ENCODE measurements at regions not wholly inside any gene's neighbourhood (a gene's known extent, or its start where the extent isn't known, plus 50 kb on each side); places are given as distances from the start of the nearest gene placed in this dataset.
"Not testable (repeated sequence)": the region's sequence is repeated elsewhere in the genome, so short reads cannot be mapped to it uniquely, and the experiment has no call there.

DNA sequence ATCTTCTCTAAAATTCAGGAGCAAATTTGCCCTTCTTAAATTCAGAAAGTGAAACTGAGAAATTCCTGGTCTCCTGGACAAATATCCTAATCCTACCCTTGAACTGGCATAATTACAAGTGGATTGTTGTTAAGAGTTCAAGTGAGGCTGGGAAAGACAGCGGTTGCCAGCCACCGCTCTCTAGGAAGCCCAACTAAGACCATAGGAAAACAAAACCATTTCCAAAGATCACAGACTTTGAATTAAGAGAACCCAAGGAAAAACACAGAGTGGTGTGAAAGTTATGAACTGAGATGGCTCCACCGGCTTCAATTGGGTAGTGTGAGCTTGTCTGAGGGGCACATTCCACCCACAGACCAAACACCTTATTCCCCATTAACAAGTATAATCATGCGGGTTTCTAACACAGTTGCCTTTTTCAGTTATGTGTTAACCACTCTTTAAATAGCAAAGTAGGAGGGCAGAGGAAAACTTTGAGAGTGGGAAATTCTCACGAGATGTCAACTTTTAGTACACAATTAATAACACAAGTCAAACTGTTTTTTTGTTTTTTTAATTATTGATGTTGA, 1628.8 kb upstream of the SEL1L start:
- no peak for DNase-seq (ENCODE audit: low read depth, low spot score)

DNA sequence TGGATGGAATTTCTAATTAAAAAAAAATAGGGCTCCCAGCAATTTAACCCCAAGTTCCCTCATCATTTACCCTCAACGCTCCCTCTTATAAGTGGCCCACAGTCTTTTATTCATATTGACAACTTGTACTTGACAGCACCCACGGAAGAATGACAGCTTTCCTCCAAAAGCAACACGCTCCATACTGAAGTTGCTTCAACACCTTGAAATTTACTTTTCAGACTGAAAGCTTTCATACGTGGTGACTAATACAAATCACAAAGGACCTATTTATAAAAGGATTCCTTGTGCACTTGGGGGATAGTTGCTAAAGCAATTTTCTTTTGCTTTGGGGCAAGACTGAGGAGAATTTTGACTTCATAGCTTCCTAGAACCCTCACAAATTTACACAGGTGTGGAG, 1629.4 kb upstream of the SEL1L start:
- no peak for DNase-seq (ENCODE audit: low read depth, low spot score)

DNA sequence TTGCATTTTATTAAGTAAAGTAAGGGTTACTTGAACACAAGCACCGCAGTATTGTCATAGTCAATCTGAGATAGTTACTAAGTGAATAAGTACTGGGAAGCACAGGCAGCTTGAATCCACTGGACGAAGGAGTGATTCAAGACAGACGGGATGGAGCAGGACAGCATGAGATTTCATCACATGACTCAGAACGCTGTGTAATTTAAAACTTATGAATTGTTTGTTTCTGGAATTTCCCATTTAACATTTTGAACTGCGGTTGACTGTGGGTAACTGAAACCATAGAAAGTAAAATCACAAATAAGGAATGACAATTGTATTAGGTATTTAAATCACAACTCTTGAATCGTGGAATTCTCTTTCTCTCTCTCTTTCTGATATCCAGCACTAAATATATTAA, 1630.4 kb upstream of the SEL1L start:
- no peak for DNase-seq (ENCODE audit: low read depth, low spot score)

DNA sequence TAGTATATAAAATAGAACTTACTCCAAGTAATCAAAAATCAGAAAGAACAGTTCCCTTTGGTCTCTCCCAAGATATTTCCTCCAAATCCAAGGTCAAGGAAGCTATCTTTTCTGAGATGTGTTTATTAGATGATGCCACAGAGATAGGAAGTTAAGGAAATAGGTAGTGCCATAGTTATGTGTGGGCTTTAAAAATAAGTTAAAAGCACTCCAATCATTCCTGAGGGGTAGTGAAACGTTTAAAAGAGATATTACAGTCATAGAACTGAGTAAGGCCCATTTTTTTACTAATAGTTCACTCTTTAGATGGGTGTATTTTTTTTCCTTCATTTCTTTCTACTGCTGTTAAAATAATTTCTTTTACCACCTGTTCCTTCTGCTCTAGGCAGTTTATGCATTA, 1630.9 kb upstream of the SEL1L start:
- DNase-seq (ENCODE audit: low read depth, low spot score) = no peak

DNA sequence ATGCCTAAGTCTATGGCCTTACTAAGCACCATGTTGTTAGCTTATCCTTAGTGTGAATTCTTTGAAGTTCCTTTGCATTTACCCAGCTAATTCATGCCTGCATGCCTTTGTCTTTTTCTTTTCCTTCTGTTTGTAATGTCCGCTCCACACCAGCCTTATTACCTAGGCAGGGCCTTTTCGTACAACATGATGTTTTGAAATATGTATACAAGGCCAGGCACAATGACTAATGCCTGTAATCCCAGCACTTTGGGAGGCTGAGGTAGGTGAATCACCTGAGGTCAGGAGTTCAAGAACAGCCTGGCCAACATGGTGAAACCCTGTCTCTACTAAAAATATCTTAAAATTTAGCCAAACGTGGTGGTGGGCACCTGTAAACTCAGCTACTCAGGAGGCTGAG, 1636.5 kb upstream of the SEL1L start:
- DNase-seq (ENCODE audit: low read depth, low spot score) = no peak

DNA sequence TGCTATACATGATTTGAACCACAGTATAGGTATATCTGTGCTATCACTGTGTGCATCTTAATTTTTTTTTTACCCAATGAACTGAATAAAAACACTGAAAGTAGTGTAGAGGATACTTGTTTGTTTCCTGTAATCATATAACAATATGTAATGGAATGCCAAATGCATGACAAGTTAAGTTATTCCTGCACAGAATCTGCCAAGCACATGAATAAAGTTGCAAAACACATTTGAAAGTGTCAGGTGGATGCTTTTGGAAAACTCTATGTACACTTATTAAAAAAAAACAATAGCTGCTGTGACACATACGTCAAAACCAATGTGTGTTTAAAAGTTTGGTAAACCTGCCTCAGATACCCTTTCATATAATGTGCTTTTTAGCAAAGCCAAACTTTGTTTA, 1638.1 kb upstream of the SEL1L start:
- no peak for DNase-seq (ENCODE audit: low read depth, low spot score)

DNA sequence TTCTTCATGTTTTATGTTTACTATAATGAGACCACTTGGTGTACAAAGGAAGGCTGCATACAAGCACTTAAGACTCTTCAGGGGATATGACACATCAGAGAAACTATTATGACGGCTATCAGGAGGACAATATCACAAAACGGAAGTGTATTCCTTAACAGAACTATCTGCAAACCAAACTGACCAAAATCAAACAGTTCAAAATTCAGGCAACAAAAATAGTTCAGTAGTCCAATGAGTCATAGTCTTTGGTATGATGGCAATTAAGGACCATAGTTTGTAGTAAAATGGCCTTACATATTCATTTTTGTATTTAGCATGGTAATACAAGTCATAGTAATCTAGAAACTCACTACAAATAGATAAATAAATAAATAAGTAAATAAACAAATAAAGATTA, 1638.7 kb upstream of the SEL1L start:
- no peak for DNase-seq (ENCODE audit: low read depth, low spot score)

DNA sequence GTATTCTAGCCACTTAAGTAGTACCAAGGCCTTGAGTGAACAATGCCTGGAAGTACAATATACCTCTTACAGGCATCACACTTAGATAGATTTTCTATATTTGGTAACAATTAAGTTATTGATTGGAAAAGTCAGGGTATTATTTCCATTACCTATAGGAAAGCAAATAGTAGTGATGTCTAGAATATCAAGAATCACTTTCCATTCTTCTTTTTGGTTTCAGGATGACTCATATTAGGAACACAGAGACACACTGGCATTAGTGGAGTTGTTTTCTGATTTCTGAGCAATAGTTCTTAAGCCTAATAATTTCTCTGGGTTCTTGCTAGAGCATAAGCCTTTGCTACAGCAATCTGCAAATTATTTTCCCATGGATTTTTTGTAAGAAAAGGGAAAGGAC, 1640.0 kb upstream of the SEL1L start:
- DNase-seq (ENCODE audit: low read depth, low spot score) = no peak

DNA sequence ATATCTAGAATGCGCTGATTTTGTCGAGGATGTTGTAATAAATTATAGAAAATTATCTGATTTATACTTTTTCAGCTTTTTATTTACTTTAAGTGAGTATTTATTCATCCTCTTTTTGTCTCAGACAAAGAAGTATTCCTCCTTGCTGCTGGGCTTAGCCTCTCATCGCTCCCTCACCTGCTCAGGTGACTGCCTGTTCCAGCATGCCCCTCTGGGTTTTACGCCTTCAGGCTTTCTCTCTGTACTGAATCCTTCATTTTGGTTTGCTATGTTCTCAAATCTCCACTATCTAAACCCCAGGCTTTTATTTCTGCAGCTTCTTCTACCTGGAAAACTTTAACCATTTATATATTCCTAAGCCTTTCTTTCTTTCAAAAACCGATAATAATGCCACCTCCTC, 1650.9 kb upstream of the SEL1L start:
- DNase-seq (ENCODE audit: low read depth, low spot score) = no peak

DNA sequence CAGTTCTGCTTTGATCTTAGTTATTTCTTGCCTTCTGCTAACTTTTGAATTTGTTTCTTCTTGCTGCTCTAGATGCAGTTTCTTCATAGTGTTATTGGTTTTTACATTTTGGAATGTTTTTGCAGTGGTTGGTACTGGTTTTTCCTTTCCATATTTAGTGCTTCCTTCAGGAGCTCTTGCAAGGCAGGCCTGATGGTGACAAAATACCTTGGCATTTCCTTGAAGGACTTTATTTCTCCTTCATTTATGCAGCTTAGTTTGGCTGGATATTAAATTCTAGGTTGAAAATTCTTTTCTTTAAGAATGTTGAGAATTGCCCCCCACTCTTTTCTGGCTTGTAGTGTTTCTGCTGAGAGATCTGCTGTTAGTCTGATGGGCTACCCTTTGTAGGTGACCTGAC, 1654.7 kb upstream of the SEL1L start:
- not testable (repeated sequence) for DNase-seq (ENCODE audit: low read depth, low spot score)

DNA sequence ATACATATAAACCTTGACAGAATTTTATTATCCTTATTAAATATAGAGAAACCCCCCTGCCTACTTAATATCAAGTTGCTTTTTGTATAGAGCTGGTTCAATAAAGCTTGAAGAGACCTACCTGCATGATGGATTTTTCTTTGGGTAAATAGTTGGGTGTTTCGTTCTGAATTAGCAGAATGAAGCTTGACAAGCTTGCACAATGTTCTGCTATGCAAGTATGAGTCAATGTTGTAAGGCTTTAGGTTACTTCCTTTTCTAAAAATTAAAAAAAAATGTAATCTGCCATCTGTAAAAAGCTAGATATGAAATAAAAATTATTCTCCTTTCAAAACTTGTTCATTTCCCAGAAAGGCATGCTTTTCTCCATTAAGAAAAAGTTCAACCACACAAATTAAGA, 1662.6 kb upstream of the SEL1L start:
- DNase-seq (ENCODE audit: low read depth, low spot score) = no peak

DNA sequence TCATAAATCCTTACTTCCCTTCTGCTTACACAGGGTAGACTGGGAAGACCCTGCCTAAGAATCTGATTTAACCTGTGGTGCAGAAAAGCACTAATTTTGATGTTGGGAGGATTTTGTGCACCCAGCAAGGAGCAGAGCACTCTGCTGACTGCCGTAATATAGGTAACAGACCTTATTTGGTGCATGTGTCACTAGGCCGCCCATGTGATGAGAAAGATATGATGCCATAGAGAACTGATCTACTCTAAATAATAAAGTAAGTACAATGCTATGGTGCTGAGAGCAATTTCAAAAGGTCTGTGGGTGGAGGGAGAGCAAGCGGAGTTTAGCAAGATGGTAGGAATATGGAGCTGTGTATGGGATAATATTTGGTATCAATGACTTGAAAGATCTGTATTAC, 1663.6 kb upstream of the SEL1L start:
- DNase-seq (ENCODE audit: low read depth, low spot score) = no peak

DNA sequence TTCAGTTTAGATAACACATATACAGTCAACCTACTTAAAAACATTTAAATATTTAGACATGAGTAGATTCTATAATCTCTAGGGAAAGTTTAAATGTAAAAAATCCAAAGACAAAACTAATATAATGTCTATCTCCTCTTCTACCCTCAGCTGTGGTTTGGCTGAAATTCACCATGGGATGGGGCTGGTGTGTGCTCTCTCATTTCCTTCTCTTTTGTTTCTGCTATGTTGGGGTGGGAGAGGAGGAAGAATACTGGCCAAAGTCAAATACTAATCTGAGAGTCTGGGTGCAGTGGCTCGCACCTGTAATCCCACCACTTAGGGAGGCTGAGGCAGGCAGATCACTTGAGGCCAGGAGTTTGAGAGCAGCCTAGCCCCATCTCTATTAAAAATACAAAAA, 1673.9 kb upstream of the SEL1L start:
- no peak for DNase-seq (ENCODE audit: low read depth, low spot score)

DNA sequence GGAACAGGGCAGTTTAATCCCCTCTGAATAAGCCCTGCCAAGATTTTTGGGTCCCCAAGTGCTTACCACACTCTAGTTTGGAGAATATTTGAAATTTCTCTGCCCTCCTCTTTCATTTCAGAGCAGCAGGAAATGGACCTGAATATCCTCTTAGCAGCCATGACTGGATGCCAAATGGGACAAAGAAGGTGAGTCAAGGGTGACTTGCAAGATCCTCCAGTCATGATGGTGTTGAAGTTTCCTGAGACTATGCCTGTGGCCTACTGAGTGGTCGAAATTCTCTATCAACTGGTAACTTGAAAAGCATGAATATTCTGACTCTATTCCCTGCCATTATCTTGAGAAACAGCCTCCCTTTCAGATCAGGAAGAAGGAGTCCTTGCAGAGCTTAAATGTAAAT, 1674.7 kb upstream of the SEL1L start:
- DNase-seq (ENCODE audit: low read depth, low spot score) = no peak

DNA sequence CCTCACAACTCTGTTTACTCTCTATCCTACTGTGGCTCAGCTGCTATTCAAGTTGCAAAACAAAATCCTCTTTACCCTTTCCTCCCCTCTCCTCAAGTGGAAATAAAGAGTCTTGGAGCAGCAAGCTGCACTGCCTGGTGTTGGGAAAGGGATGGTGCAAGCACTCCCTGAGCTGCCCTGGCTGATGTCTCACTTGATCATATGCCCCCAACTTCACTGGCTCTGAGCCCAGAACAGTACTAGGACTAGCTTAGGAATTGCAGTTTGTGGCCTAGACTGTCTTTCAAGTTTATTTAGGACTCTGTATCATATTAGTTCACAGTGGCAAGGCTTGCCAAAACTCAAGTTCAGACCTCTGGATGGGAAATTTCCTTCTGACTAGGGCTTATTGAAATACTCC, 1683.8 kb upstream of the SEL1L start:
- no peak for DNase-seq (ENCODE audit: low read depth, low spot score)

DNA sequence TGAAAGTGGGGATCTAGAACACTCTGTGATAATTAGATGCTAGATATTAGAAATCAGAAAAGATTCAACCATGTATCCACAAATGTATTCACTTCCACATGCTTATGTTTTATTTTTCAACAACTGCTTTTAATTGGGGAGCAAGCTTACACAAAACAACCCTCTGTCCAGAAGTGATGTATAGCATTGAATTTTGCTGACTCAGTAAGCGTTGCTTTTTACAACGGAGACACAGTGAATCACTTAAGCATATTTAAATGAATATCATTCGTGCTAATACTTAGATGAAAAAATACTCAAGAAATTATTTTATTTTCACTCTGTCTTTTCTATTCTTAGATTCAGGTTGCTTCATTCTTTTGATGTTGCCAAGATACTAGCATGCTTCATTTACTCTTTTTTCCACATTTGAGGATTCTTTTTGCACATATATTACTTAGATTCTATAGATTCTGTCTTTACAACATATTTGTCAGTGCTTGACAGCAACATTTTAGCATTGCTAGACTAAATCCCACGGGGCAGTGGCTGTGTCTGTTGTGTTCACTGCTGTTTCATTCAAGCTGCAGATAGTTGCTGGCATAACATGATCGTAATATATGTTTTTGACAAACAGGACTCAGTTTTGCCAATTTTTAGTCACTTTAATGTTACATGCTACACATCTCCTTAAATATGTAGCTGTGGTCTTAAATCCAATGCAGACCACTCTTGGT, 1714.4 kb upstream of the SEL1L start:
- DNase-seq (ENCODE audit: low read depth, low spot score) = no peak

DNA sequence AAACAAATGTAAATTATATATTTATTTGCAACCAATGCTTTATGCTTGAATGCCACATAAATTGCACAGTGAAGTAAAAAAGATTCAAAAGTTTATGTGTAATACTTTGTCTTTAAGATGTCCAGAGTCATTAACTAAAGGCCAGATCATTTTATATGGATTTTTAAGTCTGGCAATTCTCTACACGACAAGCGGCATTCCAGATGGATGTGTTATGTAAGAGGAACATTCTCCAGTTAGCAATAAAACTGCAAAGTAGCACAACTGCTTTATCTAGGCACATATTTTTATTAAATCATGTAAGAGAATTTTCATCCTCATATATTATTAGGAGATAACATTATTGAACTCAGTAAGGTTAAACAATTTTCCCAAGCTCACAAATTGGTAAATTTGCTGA, 1717.7 kb upstream of the SEL1L start:
- no peak for DNase-seq (ENCODE audit: low read depth, low spot score)

DNA sequence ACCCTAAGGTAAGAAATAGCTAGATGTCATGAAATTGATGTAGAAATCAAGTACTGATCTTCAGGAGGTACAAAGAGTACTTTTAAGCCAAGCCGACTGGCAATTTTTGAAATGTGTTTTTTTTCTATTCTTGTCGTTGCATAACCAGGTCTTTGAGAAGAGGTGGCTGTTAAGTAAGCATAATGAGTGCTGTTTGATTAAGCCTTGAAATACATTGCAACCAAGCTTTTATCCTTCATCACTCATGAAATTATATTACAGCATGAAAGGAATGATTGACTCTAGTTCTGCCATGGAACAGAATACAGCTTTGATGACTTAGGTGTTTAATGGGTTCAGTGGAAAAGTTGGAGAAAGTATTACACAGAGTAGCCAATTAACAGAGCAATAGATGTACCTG, 1720.2 kb upstream of the SEL1L start:
- DNase-seq (ENCODE audit: low read depth, low spot score) = no peak

DNA sequence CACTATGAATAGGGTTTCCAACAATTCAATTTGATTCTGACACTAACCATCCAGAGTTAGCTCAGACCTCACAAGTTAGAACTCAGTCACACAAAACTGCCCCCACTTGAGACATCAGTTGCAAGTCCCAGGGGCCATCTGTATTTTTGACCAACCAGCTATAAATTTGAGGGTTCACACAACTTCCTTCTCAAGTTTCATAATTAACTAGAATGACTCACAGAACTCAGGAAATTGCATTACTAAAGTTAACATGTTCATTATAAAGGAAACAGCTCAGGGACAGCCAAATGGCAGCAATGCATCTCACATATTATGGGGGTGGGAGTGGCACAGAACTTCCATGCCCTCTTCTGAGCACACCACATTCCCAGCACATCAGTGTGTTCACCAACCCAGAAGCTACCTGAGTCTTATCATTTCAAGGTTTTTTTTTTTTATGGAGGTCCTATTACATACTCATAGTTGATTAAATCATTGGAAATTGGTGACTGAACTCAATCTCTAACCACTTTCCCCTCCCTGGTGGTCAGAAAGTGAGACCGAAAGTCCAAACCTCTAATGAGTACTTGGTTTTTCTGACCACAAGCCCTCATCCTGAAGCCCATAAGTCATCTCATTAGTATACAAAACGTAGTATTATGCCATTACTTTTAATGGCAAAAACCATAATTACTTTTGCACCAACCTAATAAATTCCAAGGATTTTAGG, 1721.5 kb upstream of the SEL1L start:
- DNase-seq (ENCODE audit: low read depth, low spot score) = no peak

DNA sequence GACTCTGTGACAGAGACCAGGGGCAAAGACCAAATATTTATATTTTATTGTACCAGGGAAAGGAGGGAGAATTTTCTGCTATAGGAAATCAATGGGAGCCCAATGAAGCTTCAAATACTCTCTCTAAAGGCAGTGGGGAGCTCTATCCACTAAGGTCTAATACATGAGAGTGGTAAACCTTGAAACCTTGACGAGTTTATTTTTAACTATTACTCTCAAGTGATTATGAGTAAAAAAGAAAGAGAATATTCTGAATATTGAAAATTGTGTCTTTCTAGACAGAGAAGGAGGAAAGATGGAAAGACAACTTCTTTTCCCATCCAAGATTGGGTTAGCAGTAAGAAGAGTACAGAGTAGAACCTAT, 1722.1 kb upstream of the SEL1L start:
- DNase-seq (ENCODE audit: low read depth, low spot score) = no peak

DNA sequence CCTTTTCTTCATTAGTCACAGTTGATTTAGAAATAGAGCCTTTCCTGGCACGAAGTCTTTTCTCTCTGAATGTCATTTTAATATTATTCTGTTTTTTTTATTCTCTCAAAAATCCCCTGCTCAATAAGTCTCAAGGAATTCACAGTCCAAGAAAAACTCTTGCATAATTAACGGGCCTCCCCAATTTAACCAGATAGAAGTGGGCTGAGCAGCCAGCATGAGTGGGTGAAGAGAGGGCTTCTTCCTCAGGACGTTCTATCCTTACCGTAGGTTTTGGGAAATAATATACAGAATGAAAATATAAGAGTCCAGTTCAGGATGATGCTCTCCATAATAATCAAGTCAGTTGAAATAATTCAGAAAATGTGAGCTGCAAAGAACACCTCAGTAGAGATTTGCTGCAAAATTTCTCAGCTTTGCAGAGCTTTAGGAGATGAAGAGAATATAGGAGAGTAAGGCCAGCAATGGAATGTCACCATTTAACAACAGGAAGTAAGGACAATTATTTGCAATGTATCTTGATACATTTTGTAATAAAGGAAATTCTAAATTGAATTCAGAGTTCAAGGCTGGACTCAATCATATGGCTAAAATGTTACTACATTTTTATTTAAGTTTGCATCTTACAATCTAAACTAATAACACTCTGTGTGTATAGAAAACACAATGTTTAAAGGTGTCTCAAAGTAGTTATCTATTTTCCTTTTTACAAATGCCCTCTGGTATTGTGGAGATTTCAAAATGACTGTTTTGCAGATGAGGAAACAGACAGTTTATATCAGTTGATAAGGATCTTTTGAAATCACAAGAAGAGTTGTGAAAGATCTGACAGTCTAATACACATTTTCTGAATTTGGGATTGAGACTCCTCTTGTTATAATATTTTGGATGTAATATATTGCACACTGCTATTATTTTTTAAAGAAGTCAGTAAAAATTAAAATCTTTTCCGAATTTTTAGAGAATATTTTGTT, 1724.1 kb upstream of the SEL1L start:
- no peak for DNase-seq (ENCODE audit: low read depth, low spot score)

DNA sequence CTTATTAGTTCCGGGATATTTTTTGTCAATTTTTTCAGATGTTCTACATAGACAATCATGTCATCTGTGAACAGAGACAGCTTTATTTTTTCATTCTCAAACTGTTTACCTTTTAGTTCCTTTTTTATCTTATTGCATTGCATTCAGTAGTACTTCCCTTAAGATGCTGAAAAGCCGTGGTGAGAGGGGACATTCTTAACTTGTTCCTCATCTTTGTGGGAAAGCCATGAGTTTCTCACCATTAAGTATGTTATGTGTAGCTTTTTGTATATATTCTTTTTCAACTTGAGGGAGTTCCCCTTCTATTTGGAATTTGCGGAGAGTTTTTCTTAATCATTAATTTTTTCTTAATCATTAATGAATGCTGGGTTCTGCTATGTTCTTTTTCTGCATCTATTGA, 1727.1 kb upstream of the SEL1L start:
- no peak for DNase-seq (ENCODE audit: low read depth, low spot score)
